DND-41 (cell line): ENCODE measurements at regions not wholly inside any gene's neighbourhood (a gene's known extent, or its start where the extent isn't known, plus 50 kb on each side); places are given as distances from the start of the nearest gene placed in this dataset.

Experiments
- CTCF ChIP-seq: IDR thresholded peaks from 2 replicates; pipeline ENCODE4 v1.5.1; 2012; ENCODE audit warnings: borderline replicate concordance, low read length, moderate library complexity, mild to moderate bottlenecking; ENCODE audit not compliant: poor library complexity, severe bottlenecking; ENCODE audit errors: extremely low read depth
- EZH2 ChIP-seq: IDR thresholded peaks from 3 replicates; pipeline ENCODE4 v1.6.1; 2012; ENCODE audit warnings: borderline replicate concordance, low read depth, mild to moderate bottlenecking, moderate library complexity, low read length, inconsistent platforms; ENCODE audit not compliant: severe bottlenecking

DNA sequence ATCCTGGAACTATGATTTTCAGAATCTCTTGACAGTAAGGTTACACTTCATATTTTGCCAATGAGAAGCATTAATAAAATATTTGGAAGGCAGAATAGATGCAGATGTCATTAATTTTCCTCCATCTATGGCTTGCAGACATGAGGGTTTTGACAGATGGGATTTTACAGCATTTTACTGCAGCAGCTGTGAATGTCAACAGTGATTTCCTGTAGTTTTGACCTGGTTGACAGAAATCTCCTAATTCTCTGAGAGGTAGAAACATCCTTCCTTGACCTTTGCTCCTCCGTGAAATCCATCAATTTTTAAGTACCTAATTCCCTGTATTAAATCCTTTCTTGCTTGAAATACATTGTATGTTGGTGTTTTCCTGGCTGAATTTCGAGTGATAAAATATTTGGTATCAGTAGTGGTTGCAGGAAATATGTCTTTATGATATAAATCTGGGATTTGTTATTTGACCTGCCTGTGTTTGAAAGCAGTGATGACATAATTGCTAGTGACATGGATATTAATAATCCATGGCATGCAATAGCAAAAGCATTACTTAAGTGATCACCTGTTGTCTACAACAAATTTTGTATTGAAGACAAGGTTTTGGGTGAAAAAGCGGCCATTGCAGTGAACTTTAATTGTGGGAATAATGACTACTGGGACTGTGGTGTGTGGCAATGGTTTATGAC is 73.9 kb downstream of the HLX start:
- no peak for TF ChIP-seq CTCF
- no peak for TF ChIP-seq EZH2
